ENCODE measurements at regions not wholly inside any gene's neighbourhood (a gene's known extent, or its start where the extent isn't known, plus 50 kb on each side); places are given as distances from the start of the nearest gene placed in this dataset.

DNA sequence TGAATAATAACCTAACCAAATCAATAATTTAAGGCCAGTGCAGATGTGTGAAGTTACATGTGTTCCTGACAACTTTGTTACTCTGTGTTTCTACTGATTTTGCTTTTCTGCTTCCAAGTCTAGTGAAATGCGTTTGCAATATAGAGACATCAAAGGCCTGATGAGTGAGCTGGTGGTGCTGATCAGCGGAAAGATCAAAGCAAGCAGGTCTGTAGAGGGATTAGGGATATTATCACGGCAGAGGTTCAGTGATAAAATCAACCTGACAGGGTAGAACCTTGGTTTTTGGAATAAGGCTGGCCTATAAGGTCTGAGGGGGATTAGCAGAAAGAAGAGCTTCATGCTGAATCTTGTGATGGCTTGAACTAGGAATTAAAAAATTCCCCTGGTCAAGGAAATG lies 111.7 kb downstream of the EDEM1 start:
- Histone ChIP-seq H3K36me3 (no peaks in the 10 kb centered on the region), H3K4me1 (peaks cover 0 to 3% (median 0%) of the 10 kb centered on the region in 4 donors), H3K27ac (no peak overlapping the region), H3K4me3 (no peak overlapping the region), H3K27me3 (no peaks in the 10 kb centered on the region), H3K9me3 (no peaks in the 10 kb centered on the region)
- DNase-seq, result no peak
- TF ChIP-seq, protein P1, sequence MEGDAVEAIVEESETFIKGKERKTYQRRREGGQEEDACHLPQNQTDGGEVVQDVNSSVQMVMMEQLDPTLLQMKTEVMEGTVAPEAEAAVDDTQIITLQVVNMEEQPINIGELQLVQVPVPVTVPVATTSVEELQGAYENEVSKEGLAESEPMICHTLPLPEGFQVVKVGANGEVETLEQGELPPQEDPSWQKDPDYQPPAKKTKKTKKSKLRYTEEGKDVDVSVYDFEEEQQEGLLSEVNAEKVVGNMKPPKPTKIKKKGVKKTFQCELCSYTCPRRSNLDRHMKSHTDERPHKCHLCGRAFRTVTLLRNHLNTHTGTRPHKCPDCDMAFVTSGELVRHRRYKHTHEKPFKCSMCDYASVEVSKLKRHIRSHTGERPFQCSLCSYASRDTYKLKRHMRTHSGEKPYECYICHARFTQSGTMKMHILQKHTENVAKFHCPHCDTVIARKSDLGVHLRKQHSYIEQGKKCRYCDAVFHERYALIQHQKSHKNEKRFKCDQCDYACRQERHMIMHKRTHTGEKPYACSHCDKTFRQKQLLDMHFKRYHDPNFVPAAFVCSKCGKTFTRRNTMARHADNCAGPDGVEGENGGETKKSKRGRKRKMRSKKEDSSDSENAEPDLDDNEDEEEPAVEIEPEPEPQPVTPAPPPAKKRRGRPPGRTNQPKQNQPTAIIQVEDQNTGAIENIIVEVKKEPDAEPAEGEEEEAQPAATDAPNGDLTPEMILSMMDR (IDR thresholded peaks at IDR 0.05), result no peak
- TF ChIP-seq POLR2A (IDR thresholded peaks at IDR 0.05), result no peak

DNA sequence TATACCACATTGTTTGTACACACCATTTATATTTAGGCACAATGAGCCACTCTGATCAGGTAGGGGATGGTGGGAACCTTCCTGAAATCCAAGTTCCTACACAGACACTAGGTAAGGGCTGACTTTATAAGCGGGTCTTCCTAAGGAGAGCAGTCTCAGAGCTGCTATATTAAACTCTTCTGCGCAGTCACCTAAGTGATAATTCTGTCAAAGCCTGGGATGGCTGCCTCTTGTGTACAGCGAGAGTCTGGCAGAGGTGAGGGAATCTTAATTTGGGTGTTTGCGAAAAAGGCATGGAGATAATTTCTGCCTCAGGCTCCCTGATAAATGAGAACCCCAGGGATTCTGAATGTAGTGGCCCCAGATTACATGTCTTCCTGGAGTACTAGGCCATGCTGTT lies 113.1 kb downstream of the EDEM1 start:
- H3K4me1 ChIP-seq, result peaks cover 0 to 3% (median 0%) of the 10 kb centered on the region in 4 donors
- H3K27ac ChIP-seq, result no peak overlapping the region
- no peaks in the 10 kb centered on the region for H3K27me3 ChIP-seq
- no peaks in the 10 kb centered on the region for H3K9me3 ChIP-seq
- no peaks in the 10 kb centered on the region for H3K36me3 ChIP-seq
- no peak overlapping the region for H3K4me3 ChIP-seq
- no peak for DNase-seq
- TF ChIP-seq POLR2A (IDR thresholded peaks at IDR 0.05), result no peak
- TF ChIP-seq, protein P1 (IDR thresholded peaks at IDR 0.05), result no peak

DNA sequence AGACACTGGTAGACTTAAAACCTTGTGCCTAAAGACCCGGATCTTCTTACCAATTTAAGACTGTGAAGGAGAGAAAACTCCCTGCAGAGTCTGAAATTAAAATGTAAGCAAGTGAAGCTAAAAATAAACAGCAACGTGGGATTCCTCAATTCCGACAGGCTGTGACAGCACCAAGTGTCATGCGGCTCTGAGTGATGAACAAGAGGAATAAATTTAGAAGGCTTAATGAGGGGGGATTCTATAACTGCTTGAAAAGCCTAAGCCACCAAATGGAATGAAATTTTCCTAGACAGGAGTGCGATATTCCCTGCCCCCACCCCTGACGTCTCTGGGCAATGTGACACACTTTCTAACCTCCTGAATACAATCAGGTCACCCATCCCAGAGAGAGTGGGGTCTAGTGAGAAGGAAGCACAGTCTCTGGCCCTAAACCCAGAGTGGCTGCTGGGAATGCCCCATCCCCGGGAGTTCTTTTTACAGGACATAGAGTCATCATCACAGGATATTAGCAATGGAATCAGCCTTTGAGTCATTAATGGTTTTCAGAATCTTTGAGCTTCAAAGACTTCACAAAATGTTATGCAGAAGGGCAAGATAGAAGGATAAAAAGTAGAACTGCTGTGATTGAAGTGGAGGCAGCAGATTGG lies 114.3 kb downstream of the EDEM1 start:
- peaks cover 0 to 3% (median 0%) of the 10 kb centered on the region in 4 donors for H3K4me1 ChIP-seq
- no peak for DNase-seq
- no peaks in the 10 kb centered on the region for H3K36me3 ChIP-seq
- no peaks in the 10 kb centered on the region for H3K27me3 ChIP-seq
- no peaks in the 10 kb centered on the region for H3K9me3 ChIP-seq
- H3K27ac ChIP-seq, result no peak overlapping the region
- TF ChIP-seq, protein P1 (IDR thresholded peaks at IDR 0.05), result no peak
- no peak for TF ChIP-seq POLR2A (IDR thresholded peaks at IDR 0.05)
- H3K4me3 ChIP-seq, result no peak overlapping the region

DNA sequence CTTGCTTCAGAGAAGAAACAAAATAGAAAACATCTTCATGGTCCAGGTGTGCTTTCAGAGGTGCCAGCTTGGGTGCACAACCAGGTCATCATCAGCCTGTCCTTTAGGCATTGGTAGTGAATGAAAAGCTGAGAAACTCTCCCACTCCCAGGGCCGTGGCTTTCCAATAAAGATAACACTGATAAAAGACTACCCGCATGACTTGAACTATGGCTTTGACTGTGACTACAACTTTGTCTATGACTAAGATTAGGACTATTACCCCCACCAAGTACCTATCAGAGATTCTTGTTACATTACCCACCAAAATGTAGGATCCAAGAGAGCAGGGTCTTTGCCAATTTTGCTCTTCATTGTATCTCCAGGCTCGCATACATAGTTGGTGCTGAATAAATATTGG lies 115.2 kb downstream of the EDEM1 start:
- H3K9me3 ChIP-seq, result no peaks in the 10 kb centered on the region
- H3K36me3 ChIP-seq, result no peaks in the 10 kb centered on the region
- H3K4me1 ChIP-seq, result peaks cover 0 to 3% (median 0%) of the 10 kb centered on the region in 4 donors
- no peak for DNase-seq
- H3K27me3 ChIP-seq, result no peaks in the 10 kb centered on the region
- H3K4me3 ChIP-seq, result no peak overlapping the region
- no peak overlapping the region for H3K27ac ChIP-seq
- TF ChIP-seq POLR2A (IDR thresholded peaks at IDR 0.05), result no peak

DNA sequence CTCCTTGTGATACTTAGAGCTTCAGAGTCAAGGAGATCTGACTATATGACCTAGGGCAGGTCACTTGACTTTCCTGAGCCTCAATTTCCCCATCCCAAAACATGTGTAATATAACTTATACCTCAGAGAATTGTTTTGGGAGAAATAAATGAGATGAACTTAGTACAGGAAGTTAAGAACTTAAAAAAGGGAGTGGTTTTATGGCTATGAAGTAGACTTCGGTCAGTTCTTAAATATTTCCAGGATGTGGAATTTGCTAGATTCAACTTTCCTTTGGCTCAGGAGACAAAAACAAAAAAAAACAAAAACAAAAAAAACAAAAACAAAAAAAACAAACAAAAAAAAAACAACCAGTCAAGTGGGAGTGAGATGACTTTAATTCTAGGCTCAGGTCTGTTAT lies 116.7 kb downstream of the EDEM1 start:
- H3K36me3 ChIP-seq, result no peaks in the 10 kb centered on the region
- TF ChIP-seq POLR2A (IDR thresholded peaks at IDR 0.05), result no peak
- TF ChIP-seq, protein P1 (IDR thresholded peaks at IDR 0.05), result no peak
- no peak overlapping the region for H3K27ac ChIP-seq
- H3K27me3 ChIP-seq, result no peaks in the 10 kb centered on the region
- peaks cover 0 to 3% (median 0%) of the 10 kb centered on the region in 4 donors for H3K4me1 ChIP-seq
- no peak overlapping the region for H3K4me3 ChIP-seq
- no peaks in the 10 kb centered on the region for H3K9me3 ChIP-seq
- DNase-seq, result no peak

DNA sequence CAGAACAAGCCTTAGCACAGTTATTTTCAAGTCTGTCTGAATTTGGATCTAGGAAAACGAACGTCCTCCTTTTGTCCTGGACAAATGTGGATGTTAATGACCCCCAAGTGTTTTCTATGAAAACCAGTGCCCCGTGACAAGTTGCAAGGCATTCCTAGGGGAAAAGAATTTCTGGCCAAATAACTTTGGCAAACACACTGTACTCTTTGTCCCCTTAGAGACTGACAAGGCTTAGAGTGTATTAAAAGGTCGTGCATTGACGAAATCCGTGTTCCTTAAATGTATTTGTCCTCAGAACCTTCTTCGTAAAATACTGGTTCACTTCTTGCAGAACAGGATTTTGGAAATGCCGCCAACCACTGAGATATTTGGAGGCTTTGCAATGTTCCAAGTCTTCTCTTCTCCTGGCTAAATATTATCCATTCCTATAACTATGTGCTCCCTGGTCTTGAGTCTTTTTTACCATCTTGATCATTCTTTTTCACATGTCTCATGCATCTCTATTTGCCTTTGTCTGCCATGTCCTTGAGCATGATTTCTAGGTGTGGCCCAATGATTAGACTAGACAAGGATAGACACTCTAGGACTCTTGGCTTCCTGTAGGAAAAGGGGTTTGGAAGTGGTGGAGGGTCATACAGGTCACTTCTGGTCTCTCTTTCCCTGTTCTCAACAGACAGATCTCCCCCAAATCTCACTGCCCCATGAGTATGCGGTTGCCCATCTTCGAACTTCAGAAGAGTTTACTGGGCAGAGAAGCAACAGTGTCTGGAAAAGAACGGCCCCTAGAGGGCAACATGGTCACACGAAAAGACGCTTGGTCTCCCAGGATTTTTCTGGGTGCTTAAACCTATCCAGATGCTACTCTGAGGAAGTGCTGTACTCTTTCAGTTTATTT lies 117.5 kb downstream of the EDEM1 start:
- no peaks in the 10 kb centered on the region for H3K27me3 ChIP-seq
- H3K27ac ChIP-seq, result no peak overlapping the region
- no peak for TF ChIP-seq POLR2A (IDR thresholded peaks at IDR 0.05)
- TF ChIP-seq, protein P1 (IDR thresholded peaks at IDR 0.05), result peak in 5 of 6 experiments; percentile 39 to 68 (median 66)
- H3K36me3 ChIP-seq, result no peaks in the 10 kb centered on the region
- H3K4me1 ChIP-seq, result peaks cover 0 to 3% (median 0%) of the 10 kb centered on the region in 4 donors
- no peaks in the 10 kb centered on the region for H3K9me3 ChIP-seq
- H3K4me3 ChIP-seq, result no peak overlapping the region
- peak; percentile 22 to 71 (median 51) for DNase-seq

All from Peyer's patch (tissue), 4 donors.